Dermis blood vessel endothelial cell (primary cell): ENCODE measurements at regions not wholly inside any gene's neighbourhood (a gene's known extent, or its start where the extent isn't known, plus 50 kb on each side); places are given as distances from the start of the nearest gene placed in this dataset.
"Not testable (repeated sequence)": the region's sequence is repeated elsewhere in the genome, so short reads cannot be mapped to it uniquely, and the experiment has no call there.

Source experiments
- DNase-seq: peaks from one replicate; pipeline ENCODE4 v3.0.0; 2010

- no peak for DNase-seq
These were observed 91.3 kb upstream of the MAP3K7 start for GRCh38 chr6:90678049-90678779.

DNA sequence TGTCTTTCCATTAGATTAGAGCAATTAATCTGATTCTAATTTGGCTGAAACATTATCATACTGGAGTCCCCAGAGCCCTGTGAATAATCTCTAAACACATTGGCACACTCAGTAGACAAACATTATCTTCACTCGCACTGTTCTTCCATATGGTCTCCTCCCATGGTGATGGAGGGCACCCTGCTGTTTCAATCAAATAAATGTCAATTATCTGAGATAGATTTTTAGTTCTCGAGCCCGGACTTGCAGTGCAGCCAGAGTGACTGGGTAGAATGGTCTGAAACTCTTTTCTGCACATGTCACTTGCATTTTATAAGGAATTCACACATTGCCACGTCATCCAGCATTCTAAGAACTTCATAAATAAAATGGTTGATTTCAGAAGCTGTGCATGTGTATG is 90.6 kb upstream of the MAP3K7 start:
- no peak for DNase-seq

DNA sequence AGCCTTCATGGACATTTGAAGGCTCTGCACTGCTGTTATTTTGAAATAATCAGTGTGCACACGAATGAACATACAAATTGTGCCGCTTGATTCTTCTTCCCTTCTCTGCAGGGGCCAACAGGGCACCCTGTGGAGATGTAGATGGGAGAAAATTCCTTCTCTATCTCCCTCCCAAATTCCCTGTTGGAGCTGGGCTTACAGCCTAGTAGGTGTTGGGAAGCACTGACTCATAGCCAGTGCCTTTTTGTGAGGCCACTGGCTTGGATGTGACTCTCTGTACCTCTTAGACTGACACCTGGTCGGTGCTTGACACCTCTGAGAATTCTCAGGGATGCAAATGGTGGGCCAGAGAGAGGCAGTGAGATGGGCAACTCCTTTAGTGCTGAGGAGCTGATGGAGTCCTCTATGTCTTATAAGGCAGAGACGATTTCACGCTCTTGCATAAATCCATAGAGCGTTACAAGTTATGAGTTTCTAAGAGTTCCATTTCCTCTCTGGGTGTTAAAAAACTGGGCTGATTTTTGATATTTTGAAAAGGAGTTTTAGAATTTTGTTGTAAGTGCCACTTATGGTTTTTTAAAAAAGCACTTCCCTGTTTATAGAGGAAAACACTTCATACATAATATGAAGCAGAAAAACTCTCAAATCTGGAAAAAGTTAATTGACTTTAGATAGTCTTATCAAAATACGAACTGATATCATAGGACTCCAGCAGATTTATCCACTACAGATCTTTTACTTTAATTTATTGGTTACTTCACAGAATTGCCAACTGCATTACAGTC is 89.8 kb upstream of the MAP3K7 start:
- no peak for DNase-seq

GRCh38 chr6:90675107-90675506 is 88.2 kb upstream of the MAP3K7 start:
- DNase-seq, result not testable (repeated sequence)

GRCh38 chr6:90674077-90674476 is 87.2 kb upstream of the MAP3K7 start:
- DNase-seq, result not testable (repeated sequence)

GRCh38 chr6:90669846-90670245 is 83.0 kb upstream of the MAP3K7 start:
- no peak for DNase-seq

GRCh38 chr6:90669420-90669819 is 82.5 kb upstream of the MAP3K7 start:
- no peak for DNase-seq

DNA sequence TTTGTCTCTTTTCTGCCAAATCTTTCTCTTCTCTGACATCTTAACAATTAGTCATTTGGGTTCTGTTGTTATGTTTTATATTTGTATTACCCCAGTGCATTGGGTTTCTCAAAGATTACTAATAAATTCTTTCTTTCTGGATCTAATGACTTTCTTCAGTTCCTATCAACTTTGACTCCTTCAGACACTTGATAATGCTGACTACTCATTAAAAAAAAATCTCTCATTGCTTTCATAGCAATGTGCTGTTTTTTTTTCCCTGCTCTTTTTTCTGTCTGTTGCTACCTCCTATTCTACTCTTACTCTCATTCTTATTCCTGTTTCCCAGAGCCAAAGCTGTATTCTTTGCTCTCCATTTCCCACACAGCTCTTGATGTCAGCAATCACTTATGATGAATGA is 81.3 kb upstream of the MAP3K7 start:
- DNase-seq, result no peak

GRCh38 chr6:90663873-90664272 is 77.0 kb upstream of the MAP3K7 start:
- no peak for DNase-seq

- DNase-seq, result no peak
These were observed 76.2 kb upstream of the MAP3K7 start for GRCh38 chr6:90663106-90663505.

- DNase-seq, result no peak
These were observed 74.1 kb upstream of the MAP3K7 start for GRCh38 chr6:90660931-90661330.

DNA sequence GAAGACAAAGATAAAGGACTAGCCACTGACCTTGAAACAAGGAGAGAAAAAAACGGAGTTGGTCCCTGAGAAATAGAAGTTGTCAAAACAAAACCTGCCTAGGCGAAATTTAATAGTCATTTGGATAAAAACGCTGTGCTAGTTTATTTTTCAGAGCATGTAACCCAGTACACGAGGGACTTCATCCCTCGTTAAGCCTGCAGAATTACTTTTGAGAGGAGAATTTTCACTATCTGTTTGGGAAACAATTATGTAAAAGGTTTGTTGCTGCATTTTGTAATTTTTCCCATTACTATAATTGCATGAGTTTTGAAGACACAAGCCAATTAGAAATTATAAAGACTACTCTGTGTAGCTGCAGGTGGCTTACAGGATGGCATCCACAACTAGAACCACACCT is 71.6 kb upstream of the MAP3K7 start:
- no peak for DNase-seq

DNA sequence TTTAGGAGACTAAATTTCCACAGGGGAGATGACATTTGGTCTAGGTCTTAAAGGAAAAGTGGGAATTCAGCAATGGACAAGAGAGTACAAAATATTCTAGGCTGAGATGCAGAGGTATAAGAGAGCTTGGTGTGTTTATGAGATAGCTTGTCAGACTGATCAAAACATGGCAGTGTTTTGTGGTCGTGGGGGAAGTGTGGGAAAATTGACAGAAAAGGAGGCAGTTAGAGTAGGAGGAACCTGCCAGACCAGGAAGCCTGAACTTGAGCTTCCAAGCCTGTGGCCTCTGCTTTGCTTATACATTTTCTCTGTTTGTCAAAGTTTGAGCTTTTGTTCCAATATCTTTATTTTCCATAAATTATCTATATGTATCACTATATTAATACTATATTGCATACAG is 69.5 kb upstream of the MAP3K7 start:
- DNase-seq, result no peak

DNA sequence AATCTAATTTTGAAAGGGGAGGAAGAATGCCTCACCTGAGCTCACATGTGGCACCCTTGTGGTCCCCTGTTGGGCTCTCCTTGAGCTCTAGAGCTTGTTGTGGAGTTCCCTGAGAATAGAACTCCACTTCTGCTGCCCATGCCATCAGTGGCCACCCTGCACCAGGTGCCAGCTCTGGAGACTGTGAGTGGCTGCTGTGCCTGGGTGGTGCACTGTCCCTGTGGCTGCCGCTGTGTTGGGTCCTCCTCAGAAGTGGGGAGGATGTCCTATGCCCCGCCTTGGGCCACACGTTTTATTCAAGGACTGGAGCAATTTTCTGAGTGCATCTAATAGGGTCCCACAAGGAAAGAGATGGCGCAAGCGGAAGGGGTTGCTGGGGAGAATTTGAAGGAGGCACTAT is 67.9 kb upstream of the MAP3K7 start:
- no peak for DNase-seq

- DNase-seq, result no peak
These were observed 67.3 kb upstream of the MAP3K7 start for GRCh38 chr6:90654166-90654565.

- no peak for DNase-seq
These were observed 66.9 kb upstream of the MAP3K7 start for GRCh38 chr6:90653750-90654149.

GRCh38 chr6:90650041-90650940 is 63.4 kb upstream of the MAP3K7 start:
- DNase-seq, result no peak

- DNase-seq, result no peak
These were observed 62.0 kb upstream of the MAP3K7 start for GRCh38 chr6:90648873-90649272.

GRCh38 chr6:90646940-90647339 is 60.1 kb upstream of the MAP3K7 start:
- DNase-seq, result no peak

- no peak for DNase-seq
These were observed 58.8 kb upstream of the MAP3K7 start for GRCh38 chr6:90645634-90646033.

- DNase-seq, result no peak
These were observed 57.6 kb upstream of the MAP3K7 start for GRCh38 chr6:90644492-90644891.

DNA sequence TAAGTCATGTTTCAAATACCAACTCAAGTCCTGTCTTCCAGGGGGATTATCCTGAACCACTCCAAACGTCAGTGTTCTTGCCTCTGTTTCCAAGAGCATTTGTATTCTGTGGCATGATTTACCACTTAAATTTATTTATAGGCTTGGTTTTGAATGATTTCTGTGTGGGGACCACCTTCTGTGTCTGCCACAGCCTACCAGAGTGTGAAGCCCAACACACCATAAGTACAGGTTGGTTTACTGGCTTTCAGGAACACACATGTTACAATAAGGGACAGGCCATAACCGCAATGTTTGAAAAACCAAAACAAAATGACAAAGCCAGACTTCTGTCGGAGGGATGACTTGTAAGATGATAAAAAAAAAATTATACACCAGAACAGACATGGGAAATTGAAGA is 56.5 kb upstream of the MAP3K7 start:
- DNase-seq, result no peak

DNA sequence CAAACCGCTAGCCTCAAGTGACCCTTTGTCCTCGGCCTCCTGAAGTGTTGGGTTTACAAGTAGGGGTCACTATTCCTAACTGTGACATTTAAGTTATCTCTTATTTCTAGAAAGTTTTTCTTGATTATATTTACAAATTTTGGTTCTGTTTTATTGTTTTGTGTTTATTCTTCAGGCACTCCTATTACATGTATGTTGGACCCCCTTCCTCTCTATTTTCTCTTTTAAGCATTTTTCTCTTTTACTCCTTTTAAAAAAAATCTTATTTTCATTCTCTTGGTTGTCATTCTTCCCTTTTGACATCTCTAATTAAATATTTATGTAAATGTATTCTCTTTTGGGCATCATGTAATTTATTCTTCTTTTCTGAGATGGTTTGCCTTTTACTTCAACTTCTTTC is 50.4 kb upstream of the MAP3K7 start:
- no peak for DNase-seq
